GM12891 (cell line): ENCODE measurements at regions not wholly inside any gene's neighbourhood (a gene's known extent, or its start where the extent isn't known, plus 50 kb on each side); places are given as distances from the start of the nearest gene placed in this dataset.
A peak's percentile ranks its signal among the peaks of the same experiment; 100 is the strongest.

Experiments used
- DNase-seq: peaks from one replicate; pipeline ENCODE4 v3.0.0; 2011; ENCODE audit warnings: low spot score; ENCODE audit not compliant: insufficient read length
- FAIRE-seq: peaks from 2 replicates; lab custom pipeline; 2011; peaks lifted over from hg19 to GRCh38; lab: Jason Lieb, UNC
- PAX5 ChIP-seq: IDR thresholded peaks from 2 replicates; pipeline ENCODE4 v1.6.1; 2011; ENCODE audit warnings: low read length, moderate library complexity, mild to moderate bottlenecking; ENCODE audit not compliant: insufficient read depth, severe bottlenecking
- POLR2A ChIP-seq: IDR thresholded peaks from 2 replicates; pipeline ENCODE4 v1.6.1; 2011; ENCODE audit warnings: low read depth, low read length, control low read depth
- POLR2AphosphoS5 ChIP-seq: IDR thresholded peaks from 2 replicates; pipeline ENCODE4 v1.6.1; 2011; ENCODE audit warnings: low read depth, low read length, control low read depth
- POU2F2 ChIP-seq: IDR thresholded peaks from 2 replicates; pipeline ENCODE4 v1.6.1; 2011; ENCODE audit warnings: low read depth, mild to moderate bottlenecking, control low read depth, low read length, moderate library complexity
- SPI1 ChIP-seq: IDR thresholded peaks from 2 replicates; pipeline ENCODE4 v1.6.1; 2011; ENCODE audit warnings: low read depth, low read length, control low read depth
- TAF1 ChIP-seq: IDR thresholded peaks from 2 replicates; pipeline ENCODE4 v1.6.1; 2011; ENCODE audit warnings: low read depth, low read length, control low read depth

- TF ChIP-seq PAX5 (no peak), POLR2A (no peak), POLR2AphosphoS5 (no peak), TAF1 (no peak), POU2F2 (no peak), SPI1 (no peak)
- DNase-seq (no peak), FAIRE-seq (no peak)
Observed at GRCh38 chr6:155519176-155519738, 63.6 kb upstream of the NOX3 start.

- no peak for DNase-seq
- FAIRE-seq: no peak
Observed at GRCh38 chr6:155517294-155517693, 61.7 kb upstream of the NOX3 start.

GRCh38 chr6:155510879-155511278 lies 55.2 kb upstream of the NOX3 start:
- FAIRE-seq (peak; percentile 54), DNase-seq (no peak)
- TF ChIP-seq SPI1: no peak
- no peak for TF ChIP-seq PAX5
- TF ChIP-seq POLR2A: no peak
- no peak for TF ChIP-seq POU2F2
- no peak for TF ChIP-seq POLR2AphosphoS5
- TF ChIP-seq TAF1: no peak

More at GRCh38 chr6:155517294-155517693, 61.7 kb upstream of the NOX3 start:
- TF ChIP-seq POLR2AphosphoS5: no peak
- no peak for TF ChIP-seq PAX5
- no peak for TF ChIP-seq POLR2A
- no peak for TF ChIP-seq POU2F2
- TF ChIP-seq TAF1: no peak
- TF ChIP-seq SPI1: no peak

- no peak for TF ChIP-seq TAF1
- TF ChIP-seq POU2F2: no peak
- TF ChIP-seq SPI1: no peak
- no peak for TF ChIP-seq POLR2AphosphoS5
- TF ChIP-seq POLR2A: no peak
- TF ChIP-seq PAX5: no peak
- FAIRE-seq (no peak), DNase-seq (no peak)
Observed at GRCh38 chr6:155509743-155510475, 54.3 kb upstream of the NOX3 start.

GRCh38 chr6:155505608-155505989 lies 50.0 kb upstream of the NOX3 start:
- DNase-seq: no peak
- no peak for TF ChIP-seq POU2F2
- no peak for TF ChIP-seq POLR2AphosphoS5
- no peak for TF ChIP-seq SPI1
- TF ChIP-seq PAX5: no peak
- no peak for TF ChIP-seq POLR2A
- no peak for TF ChIP-seq TAF1
- no peak for FAIRE-seq
